Tibial nerve (tissue), 4 donors: ENCODE measurements at regions not wholly inside any gene's neighbourhood (a gene's known extent, or its start where the extent isn't known, plus 50 kb on each side); places are given as distances from the start of the nearest gene placed in this dataset.

ENCODE experiments used
- EP300 ChIP-seq, 2 donors: sonication (generic); formaldehyde crosslinking; IDR thresholded peaks; one replicate each; pipeline ENCODE4 v1.6.1; 2017; ENCODE audit warnings: antibody characterized with exemption in 2 of 2, mild to moderate bottlenecking in 1 of 2
- POLR2A ChIP-seq, 2 donors: fragments of 450-650 bp; IDR thresholded peaks; one replicate each; pipeline ENCODE4 v1.6.1; 2017; ENCODE audit warnings: antibody characterized with exemption in 2 of 2, mild to moderate bottlenecking in 2 of 2, moderate library complexity in 2 of 2
- TF ChIP-seq, protein P1 (sequence below), 5 experiments: fragments of 200-600 bp in 3 of 5; fragments of 450-650 bp in 2 of 5; sonication (generic) in 3 of 5; IDR thresholded peaks; one replicate each; pipeline ENCODE4 v1.5.1; 2016 to 2019; ENCODE audit warnings: antibody characterized with exemption in 5 of 5, mild to moderate bottlenecking in 3 of 5, moderate library complexity in 2 of 5

DNA sequence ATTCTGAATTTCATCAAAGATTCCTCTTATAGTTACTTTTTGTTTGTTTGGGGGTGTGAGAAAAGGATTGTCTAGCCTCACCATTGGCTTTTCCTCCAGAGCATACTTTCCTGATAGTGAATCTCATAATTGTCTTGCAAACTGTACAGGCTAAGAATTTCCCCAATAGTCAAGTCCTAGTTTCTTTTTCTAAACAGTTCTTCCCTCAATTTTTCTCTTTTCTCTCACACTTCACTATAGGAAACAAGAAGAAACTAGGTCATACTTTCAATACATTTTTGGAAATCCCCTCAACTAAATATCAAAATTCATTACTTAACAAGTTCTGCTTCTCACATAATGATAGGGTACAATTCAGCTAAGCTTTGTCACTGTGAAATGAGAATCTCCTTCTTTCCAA, 241.9 kb downstream of the IL20RB start:
- TF ChIP-seq, protein P1, sequence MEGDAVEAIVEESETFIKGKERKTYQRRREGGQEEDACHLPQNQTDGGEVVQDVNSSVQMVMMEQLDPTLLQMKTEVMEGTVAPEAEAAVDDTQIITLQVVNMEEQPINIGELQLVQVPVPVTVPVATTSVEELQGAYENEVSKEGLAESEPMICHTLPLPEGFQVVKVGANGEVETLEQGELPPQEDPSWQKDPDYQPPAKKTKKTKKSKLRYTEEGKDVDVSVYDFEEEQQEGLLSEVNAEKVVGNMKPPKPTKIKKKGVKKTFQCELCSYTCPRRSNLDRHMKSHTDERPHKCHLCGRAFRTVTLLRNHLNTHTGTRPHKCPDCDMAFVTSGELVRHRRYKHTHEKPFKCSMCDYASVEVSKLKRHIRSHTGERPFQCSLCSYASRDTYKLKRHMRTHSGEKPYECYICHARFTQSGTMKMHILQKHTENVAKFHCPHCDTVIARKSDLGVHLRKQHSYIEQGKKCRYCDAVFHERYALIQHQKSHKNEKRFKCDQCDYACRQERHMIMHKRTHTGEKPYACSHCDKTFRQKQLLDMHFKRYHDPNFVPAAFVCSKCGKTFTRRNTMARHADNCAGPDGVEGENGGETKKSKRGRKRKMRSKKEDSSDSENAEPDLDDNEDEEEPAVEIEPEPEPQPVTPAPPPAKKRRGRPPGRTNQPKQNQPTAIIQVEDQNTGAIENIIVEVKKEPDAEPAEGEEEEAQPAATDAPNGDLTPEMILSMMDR (IDR thresholded peaks at IDR 0.05), result no peak
- no peak for TF ChIP-seq EP300 (IDR thresholded peaks at IDR 0.05)
- no peak for TF ChIP-seq POLR2A (IDR thresholded peaks at IDR 0.05)
